HFFc6 (cell line): ENCODE measurements at regions not wholly inside any gene's neighbourhood (a gene's known extent, or its start where the extent isn't known, plus 50 kb on each side); places are given as distances from the start of the nearest gene placed in this dataset.
A peak's percentile ranks its signal among the peaks of the same experiment; 100 is the strongest.

ENCODE experiments used
- DNase-seq: peaks from one replicate; pipeline ENCODE4 v3.0.0-alpha.2; 2018
- H3K27ac Mint-ChIP-seq: 2 replicates; pipeline ENCODE4 v1.8.0; 2020; ENCODE audit warnings: mild to moderate bottlenecking, mixed read lengths
- H3K27me3 Mint-ChIP-seq: 2 replicates; pipeline ENCODE4 v1.8.0; 2021; ENCODE audit warnings: mild to moderate bottlenecking, moderate library complexity, mixed read lengths; ENCODE audit not compliant: insufficient read depth
- H3K36me3 Mint-ChIP-seq: 2 replicates; pipeline ENCODE4 v1.8.0; 2021; ENCODE audit warnings: low read depth, mixed read lengths
- H3K4me1 Mint-ChIP-seq: 2 replicates; pipeline ENCODE4 v1.8.0; 2020; ENCODE audit warnings: low read depth, mixed read lengths
- H3K4me3 Mint-ChIP-seq: 2 replicates; pipeline ENCODE4 v1.8.0; 2020; ENCODE audit warnings: mild to moderate bottlenecking, moderate library complexity, mixed read lengths
- H3K9me3 Mint-ChIP-seq: 2 replicates; pipeline ENCODE4 v1.8.0; 2020; ENCODE audit warnings: mild to moderate bottlenecking, mixed read lengths
- CTCF ChIP-seq: fragments of 200-600 bp; sonication (generic); IDR thresholded peaks from 2 replicates; pipeline ENCODE4 v1.5.0; 2021; ENCODE audit warnings: antibody characterized with exemption, mild to moderate bottlenecking

- DNase-seq: no peak
- H3K4me1 Mint-ChIP-seq: peaks cover 23% of the 10 kb centered on the region
- TF ChIP-seq CTCF: no peak
- no peaks in the 10 kb centered on the region; the same call in 1 of the 2 replicates for H3K9me3 Mint-ChIP-seq
- no peak overlapping the region for H3K27ac Mint-ChIP-seq
- no peak overlapping the region for H3K4me3 Mint-ChIP-seq
- H3K36me3 Mint-ChIP-seq: peaks cover 13% of the 10 kb centered on the region; the same call in 1 of the 2 replicates
- peaks cover 18% of the 10 kb centered on the region for H3K27me3 Mint-ChIP-seq
Observed at GRCh38 chr3:46100812-46101211, 73.5 kb upstream of the XCR1 start.

GRCh38 chr3:46098319-46098761 lies 71.1 kb upstream of the XCR1 start:
- DNase-seq: no peak
- Mint-ChIP-seq H3K27ac (peak overlapping the region; percentile 72), H3K9me3 (no peaks in the 10 kb centered on the region; the same call in 1 of the 2 replicates), H3K36me3 (peaks cover 13% of the 10 kb centered on the region; the same call in 1 of the 2 replicates), H3K4me3 (no peak overlapping the region), H3K4me1 (peaks cover 23% of the 10 kb centered on the region), H3K27me3 (peaks cover 9% of the 10 kb centered on the region)
- no peak for TF ChIP-seq CTCF

- Mint-ChIP-seq H3K4me3 (no peak overlapping the region), H3K36me3 (peaks cover 13% of the 10 kb centered on the region; the same call in 1 of the 2 replicates), H3K4me1 (peaks cover 23% of the 10 kb centered on the region), H3K9me3 (no peaks in the 10 kb centered on the region; the same call in 1 of the 2 replicates), H3K27ac (peak overlapping the region; percentile 72), H3K27me3 (peaks cover 9% of the 10 kb centered on the region)
- no peak for DNase-seq
- TF ChIP-seq CTCF: no peak
Observed at GRCh38 chr3:46097691-46098241, 70.5 kb upstream of the XCR1 start.

- TF ChIP-seq CTCF: no peak
- Mint-ChIP-seq H3K36me3 (0 out of 2 replicates have a peak, but pooled peaks cover 7% of the 10 kb centered on the region), H3K27me3 (peaks cover 9% of the 10 kb centered on the region), H3K9me3 (no peaks in the 10 kb centered on the region), H3K4me1 (peaks cover 23% of the 10 kb centered on the region), H3K27ac (peak overlapping the region; percentile 13; the same call in 1 of the 2 replicates), H3K4me3 (no peak overlapping the region)
- DNase-seq: no peak
Observed at GRCh38 chr3:46096781-46097180, 69.5 kb upstream of the XCR1 start.

GRCh38 chr3:46096336-46096735 lies 69.1 kb upstream of the XCR1 start:
- H3K27me3 Mint-ChIP-seq: peaks cover 10% of the 10 kb centered on the region
- no peak overlapping the region for H3K4me3 Mint-ChIP-seq
- no peaks in the 10 kb centered on the region for H3K9me3 Mint-ChIP-seq
- TF ChIP-seq CTCF: no peak
- 0 out of 2 replicates have a peak, but pooled peaks cover 2% of the 10 kb centered on the region for H3K36me3 Mint-ChIP-seq
- H3K27ac Mint-ChIP-seq: no peak overlapping the region
- DNase-seq: no peak
- peaks cover 23% of the 10 kb centered on the region for H3K4me1 Mint-ChIP-seq
